ENCODE measurements at regions not wholly inside any gene's neighbourhood (a gene's known extent, or its start where the extent isn't known, plus 50 kb on each side); places are given as distances from the start of the nearest gene placed in this dataset.

GRCh38 chr5:136689552-136689951 lies 324.2 kb upstream of the TRPC7 start:
- no peak for DNase-seq (ENCODE audit: low spot score)

- DNase-seq (ENCODE audit: low spot score) = peak; percentile 60
These were observed 321.0 kb upstream of the TRPC7 start for GRCh38 chr5:136686192-136686872.

- DNase-seq (ENCODE audit: low spot score) = no peak
These were observed 317.6 kb upstream of the TRPC7 start for GRCh38 chr5:136682986-136683385.

- DNase-seq (ENCODE audit: low spot score) = no peak
These were observed 313.9 kb upstream of the TRPC7 start for GRCh38 chr5:136679233-136679632.

- DNase-seq (ENCODE audit: low spot score) = no peak
These were observed 311.9 kb upstream of the TRPC7 start for GRCh38 chr5:136677217-136677616.

GRCh38 chr5:136676685-136677084 lies 311.3 kb upstream of the TRPC7 start:
- DNase-seq (ENCODE audit: low spot score) = no peak

- DNase-seq (ENCODE audit: low spot score) = no peak
These were observed 310.4 kb upstream of the TRPC7 start for GRCh38 chr5:136675769-136676168.

- DNase-seq (ENCODE audit: low spot score) = no peak
These were observed 308.8 kb upstream of the TRPC7 start for GRCh38 chr5:136674178-136674577.

- no peak for DNase-seq (ENCODE audit: low spot score)
These were observed 302.4 kb upstream of the TRPC7 start for GRCh38 chr5:136667789-136668188.

- DNase-seq (ENCODE audit: low spot score) = no peak
These were observed 301.8 kb upstream of the TRPC7 start for GRCh38 chr5:136666970-136667620.

- no peak for DNase-seq (ENCODE audit: low spot score)
These were observed 300.0 kb upstream of the TRPC7 start for GRCh38 chr5:136665331-136665730.

GRCh38 chr5:136661026-136661425 lies 295.7 kb upstream of the TRPC7 start:
- no peak for DNase-seq (ENCODE audit: low spot score)

GRCh38 chr5:136656811-136657210 lies 291.5 kb upstream of the TRPC7 start:
- DNase-seq (ENCODE audit: low spot score) = no peak

- DNase-seq (ENCODE audit: low spot score) = no peak
These were observed 290.1 kb upstream of the TRPC7 start for GRCh38 chr5:136655468-136655867.

GRCh38 chr5:136646915-136647314 lies 281.6 kb upstream of the TRPC7 start:
- no peak for DNase-seq (ENCODE audit: low spot score)

- DNase-seq (ENCODE audit: low spot score) = no peak
These were observed 277.6 kb upstream of the TRPC7 start for GRCh38 chr5:136642976-136643375.

- DNase-seq (ENCODE audit: low spot score) = no peak
These were observed 274.3 kb upstream of the TRPC7 start for GRCh38 chr5:136639616-136640015.

- no peak for DNase-seq (ENCODE audit: low spot score)
These were observed 272.7 kb upstream of the TRPC7 start for GRCh38 chr5:136638084-136638483.

GRCh38 chr5:136636001-136636400 lies 270.7 kb upstream of the TRPC7 start:
- DNase-seq (ENCODE audit: low spot score) = no peak

GRCh38 chr5:136631186-136631585 lies 265.8 kb upstream of the TRPC7 start:
- no peak for DNase-seq (ENCODE audit: low spot score)

- no peak for DNase-seq (ENCODE audit: low spot score)
These were observed 263.9 kb upstream of the TRPC7 start for GRCh38 chr5:136629125-136629792.

- DNase-seq (ENCODE audit: low spot score) = no peak
These were observed 261.2 kb upstream of the TRPC7 start for GRCh38 chr5:136626531-136626930.

GRCh38 chr5:136622747-136623146 lies 257.4 kb upstream of the TRPC7 start:
- no peak for DNase-seq (ENCODE audit: low spot score)
